DMS153 treated with DMSO at 0.1 percent for 48 hours (cell line): ENCODE measurements at regions not wholly inside any gene's neighbourhood (a gene's known extent, or its start where the extent isn't known, plus 50 kb on each side); places are given as distances from the start of the nearest gene placed in this dataset.

Experiments used
- DNase-seq: peaks from one replicate; lab custom pipeline; 2025; ENCODE audit not compliant: unreplicated experiment; lab: John Stamatoyannopoulos, UW

DNA sequence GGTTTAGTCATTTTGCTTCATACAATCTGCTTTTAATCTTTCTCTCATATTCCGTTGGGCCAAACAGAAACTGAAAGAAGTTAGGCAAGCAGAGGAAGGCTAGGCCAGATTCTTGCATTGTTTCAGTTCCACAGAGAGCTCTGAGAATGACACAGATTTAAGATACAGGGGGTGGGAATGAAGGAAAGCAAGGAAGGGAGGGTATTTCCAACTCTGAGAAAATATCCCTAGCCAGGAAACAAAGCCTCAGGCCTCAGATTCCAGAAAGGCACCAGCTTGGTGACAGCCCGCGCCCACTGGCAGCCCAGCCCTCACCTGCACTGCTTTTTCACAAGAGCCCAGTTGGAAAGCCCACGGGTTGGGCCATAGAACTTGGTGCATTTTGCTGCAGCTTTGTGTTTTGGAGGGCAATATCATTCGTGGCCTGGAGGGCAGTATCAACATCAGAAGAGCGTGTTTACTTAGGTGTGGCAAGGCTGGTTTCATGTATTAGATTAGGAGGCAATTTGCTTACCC lies 63.5 kb downstream of the ENC1 start:
- no peak for DNase-seq

DNA sequence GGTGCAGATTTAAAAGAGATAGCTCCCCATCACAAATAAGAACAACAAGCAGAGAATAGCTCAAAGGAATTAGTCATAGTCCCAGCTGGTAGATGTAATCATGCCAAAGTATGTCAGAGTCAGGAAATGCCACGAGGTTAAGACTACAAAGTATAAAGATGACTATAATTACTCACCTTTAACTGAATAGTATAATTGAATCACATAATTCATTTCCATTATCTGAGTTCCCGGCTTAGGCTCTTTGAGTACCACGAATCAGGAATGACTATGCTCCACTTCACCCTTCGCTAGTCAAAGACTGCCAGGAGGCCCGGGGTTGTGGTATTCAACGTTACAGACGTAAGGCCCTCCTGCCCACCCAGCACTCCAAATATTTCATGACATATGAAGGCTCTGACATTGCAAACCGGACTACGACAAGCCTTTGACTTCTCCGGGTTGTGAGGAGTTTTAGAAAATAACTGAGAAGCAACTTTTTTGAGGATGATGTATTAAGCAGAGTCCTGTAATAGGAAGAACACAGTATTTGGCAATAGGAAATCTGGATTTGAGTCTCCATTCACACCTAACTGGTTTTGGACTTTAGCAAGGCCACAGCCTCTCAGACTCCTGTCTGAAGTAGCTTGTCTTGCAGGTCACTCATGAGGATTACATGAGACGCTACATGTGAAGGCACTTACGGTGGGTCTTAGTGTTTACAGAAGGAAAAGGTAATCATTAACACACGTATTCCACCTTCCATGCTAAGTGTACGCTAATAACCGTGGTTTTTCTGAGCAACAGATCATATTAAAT lies 64.6 kb downstream of the ENC1 start:
- no peak for DNase-seq

DNA sequence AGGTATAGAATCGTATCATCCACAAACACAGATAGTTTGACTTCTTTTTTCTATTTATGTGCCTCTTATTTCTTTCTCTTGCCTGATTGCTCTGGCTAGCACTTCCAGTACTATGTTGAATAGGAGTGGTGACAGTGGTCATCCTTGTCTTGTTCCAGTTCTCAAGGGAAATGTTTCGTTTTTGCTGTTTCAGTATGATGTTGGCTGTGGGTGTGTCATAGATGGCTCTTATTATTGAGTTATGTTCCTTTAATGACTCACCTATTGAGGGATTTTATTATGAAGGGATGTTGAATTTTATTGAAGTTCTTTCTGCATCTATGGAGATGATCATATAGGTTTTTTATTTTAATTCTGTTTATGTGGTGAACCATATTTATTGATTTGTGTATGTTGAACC lies 70.3 kb downstream of the ENC1 start:
- DNase-seq: no peak

DNA sequence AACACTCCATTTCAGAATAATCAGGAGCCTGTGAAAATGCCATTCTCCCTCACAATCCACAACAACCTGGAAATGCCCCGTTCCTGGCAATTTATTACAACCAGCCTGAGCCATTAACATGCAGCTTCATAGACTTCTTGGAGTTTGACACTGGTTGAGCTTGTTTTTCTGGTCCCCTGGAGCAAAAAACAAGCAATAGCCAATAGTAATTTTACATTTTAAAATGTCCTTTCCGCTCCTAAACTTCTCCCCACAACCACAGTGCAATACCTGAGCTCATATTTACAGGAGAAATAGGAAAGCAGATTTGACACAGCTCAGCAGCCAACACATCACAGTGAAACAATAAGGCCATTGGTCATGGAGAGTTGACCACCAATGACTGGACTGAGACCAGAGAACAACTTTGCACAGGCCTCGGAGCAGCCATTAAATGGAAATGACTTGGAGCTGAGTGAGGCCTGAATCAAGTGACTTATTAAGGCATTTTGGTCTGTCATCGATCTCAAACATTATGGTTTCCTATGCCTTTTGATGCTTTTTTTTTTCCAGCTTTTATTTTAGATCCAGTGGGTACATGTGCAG lies 73.0 kb downstream of the ENC1 start:
- no peak for DNase-seq

DNA sequence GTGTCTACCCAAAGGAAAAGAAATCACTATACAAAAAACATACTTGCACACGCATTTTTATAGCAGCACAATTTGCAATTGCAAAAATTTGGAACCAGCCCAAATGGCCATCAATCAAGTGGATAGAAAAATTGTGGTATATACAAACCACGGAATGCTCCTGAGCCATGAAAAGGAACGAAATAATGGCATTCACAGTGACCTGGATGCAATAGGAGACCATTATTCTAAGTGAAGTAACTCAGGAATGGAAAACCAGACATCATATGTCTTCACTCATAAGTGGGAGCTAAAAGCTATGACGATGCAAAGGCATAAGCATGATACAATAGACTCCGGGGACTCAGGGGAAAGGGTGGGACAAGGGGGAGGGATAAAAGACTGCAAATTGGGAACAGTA lies 78.4 kb downstream of the ENC1 start:
- no peak for DNase-seq

DNA sequence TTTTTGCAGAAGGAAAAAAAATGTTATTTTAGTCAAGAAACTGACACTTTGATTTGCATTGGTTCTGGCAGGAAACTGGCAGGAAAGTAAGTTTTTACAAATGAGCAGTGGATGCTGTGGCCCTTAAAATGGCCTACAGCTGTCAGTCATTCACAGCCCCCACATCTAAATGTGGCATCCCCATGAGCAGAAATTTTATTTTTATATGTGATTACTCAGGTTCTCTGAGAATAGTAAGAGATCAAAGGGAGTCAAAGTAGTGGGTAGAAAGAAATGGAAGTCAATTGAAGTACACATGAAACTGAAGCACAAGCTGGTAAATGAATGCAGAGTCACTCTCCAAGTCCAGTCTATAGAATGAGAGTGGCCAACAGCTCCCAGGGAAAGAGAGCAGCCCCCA lies 80.3 kb downstream of the ENC1 start:
- no peak for DNase-seq

DNA sequence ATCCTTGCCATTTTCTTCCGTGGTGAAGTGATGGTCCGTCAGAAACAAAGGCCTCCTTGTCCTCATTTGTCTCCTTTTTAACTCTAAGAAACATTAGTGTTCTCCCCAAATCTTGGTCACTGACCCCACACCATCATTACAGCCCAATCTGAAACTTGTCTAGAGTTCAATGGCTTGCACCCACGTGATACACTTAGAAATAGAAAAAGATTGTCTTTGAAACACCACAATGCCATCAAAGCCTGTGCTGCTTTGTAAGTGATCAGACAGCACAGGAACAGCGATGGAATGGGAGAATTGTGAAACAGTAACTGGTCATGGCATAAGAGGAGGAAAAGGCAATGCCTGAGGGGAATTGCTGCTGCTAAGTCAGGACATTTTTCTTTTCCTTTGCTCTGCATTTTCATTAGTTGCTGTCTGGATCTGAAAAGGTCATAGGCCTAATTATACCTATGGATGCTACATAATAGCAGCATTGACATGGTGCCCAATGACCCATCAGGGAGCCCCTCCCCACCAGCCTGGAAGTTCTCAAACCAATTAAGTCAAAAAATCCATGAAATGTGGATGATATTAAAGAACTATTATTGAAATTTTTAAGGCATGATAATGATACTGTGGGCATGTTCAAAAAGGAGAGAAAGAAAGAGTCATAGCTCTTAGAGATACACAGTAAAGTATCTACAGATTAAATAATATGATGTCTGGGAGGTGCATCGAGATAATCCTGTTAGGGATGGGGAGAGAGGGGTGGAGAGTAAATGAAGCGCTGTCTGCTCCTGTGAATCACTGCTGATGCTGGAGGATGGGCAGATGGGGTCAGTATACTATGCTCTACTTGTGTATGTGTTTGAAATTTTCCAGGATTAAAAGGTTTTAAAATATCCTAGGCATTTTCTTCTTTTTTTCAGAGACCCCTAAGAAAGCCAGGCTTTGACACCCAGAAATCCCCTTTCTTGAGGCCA lies 83.6 kb downstream of the ENC1 start:
- no peak for DNase-seq

DNA sequence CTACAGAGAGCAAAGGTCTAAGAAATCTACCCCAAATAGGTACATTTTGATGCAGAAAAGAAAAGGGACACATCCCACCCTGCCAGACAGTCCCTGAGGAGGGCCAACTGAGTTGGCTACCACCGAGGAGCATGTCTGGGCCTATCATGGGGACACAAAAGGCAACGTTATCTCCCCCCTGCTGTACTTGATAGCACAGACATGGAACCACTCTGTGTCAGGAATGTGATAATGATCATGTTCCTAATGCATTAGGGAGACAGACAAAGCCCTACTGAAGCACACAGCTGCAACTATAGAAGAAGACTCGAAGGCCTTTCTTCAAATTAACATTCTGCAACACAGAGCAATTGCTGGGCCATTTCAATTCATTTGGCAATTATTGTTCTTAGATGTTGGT lies 84.5 kb downstream of the ENC1 start:
- no peak for DNase-seq

DNA sequence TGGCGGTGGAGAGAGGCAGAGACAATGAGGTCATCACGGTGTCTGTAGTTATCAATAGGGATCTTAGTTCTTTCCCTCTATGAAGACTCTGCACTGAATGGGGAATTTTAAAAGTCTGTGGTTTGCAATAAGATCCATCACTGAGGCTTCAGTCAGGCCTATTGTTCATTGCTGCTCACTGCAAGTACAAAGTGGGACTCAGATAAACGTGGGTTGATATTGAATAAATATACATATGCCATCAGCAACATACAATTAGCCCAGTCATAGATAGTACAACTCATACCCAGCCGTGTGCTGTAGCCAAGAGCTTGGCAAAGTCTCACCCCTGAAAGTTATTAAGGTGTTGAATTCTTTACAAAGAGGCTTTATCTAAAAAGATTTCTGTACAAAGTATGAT lies 88.4 kb downstream of the ENC1 start:
- DNase-seq: no peak

DNA sequence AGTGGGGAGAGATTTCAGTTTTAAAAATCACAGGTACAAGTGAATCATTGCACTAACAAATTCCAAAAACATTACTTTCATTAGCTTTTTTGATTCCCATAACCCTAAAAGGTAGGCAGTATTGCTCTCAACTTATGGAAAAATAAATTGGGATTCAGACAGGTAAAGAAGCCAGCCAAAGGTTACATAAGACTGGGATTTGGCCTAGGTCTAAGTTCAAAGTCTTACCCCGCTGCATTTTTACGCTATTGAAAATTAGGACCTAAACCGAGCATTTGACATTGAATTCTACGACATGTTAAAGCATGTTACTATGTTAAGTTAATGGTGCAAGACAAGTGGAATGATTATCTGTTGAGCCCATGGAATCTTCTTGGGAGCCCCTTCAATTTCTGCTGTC lies 89.6 kb downstream of the ENC1 start:
- no peak for DNase-seq

DNA sequence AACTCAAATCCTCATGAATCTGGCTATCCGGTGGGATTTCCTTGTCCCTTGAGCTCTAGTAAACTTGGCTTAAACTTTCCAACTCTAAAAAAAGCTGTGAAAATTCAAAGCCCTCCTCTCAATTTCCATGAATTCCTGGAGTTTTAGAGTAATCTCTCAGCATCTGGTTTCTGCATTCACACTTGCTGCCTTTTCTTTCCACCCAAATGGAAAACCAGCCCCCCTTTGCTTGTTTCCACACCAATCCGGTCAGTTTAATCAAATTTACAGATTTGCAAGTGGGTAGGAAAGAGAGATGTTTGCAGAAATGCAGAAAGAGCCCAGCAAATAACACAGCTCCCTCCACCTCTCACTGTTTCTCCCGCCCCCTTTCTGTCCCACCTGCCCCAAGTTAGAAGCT lies 91.1 kb downstream of the ENC1 start:
- DNase-seq: no peak

DNA sequence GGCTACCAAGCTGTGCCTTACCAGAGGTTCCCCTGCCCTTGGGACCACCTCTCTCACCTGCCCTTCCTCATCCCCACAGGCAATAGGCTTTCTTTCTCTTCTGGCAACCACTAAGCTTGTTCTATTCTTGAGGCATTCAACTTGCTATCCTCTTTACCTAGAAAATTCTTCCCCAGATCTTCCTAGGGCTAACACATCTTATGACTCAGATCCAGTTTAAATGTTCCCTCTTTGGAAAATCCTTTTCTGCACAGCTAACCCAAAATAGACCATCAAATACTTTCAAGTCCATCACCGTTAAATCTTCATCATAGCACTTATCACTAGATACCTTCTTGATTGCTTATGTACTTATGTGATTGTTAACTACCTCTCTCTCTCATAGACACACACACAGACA lies 93.7 kb downstream of the ENC1 start:
- DNase-seq: no peak

DNA sequence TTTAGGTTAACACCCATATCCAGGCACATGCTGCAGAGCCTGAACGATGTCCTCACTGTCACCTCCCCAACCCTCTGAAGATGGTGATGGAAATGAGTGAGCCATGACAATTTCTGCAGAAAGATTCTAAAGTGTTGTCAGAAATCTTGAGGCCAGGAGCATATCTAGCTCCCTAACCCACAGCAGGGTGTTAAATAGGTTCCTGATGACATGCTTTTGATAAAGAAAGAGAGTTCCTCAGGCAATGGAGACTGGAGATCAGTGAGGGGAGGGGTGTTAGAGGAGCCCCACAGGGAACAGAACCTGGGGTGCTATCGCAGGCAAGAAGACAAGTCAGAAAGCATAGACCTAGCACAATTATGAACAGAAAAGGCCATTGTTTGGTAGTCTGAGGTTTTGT lies 95.7 kb downstream of the ENC1 start:
- no peak for DNase-seq

DNA sequence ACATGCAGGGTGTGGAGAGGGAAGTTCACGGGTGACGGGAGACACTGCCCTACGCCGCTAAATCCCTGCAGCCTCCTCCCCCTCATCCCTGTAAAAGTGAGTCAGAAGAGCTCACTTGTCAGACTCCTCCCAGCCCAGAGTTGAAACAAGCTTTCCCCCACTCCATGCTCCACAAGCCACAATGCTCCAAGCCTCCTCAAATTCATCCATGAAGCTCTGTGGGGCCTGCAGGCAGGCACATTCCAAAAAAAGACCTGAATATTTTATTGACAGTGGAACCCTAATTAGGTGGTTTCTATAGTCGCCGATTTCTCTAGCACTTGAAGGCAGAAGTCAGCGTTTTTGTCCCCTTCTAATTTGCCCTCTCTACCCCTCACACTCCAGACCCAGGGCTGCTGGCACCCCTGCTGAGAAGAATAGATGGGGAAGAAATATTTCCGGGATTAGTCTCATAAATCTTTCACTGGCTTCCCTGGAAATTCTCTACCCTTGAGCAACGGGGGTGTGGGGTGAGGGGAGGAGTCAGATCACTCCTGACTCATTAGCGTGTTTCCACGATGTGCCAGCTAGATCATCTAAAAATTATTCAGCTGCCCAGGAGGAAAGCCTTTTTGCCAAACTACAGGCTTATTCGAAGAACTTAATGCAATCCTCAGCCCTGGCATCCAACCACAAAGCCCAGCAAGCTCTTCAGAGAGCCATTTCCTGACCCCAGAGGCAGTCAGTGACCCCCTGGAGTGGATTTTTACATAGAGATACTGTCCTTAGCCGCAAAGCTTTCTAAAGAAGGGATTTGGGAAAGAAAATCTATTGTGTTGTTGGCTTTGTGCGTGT lies 97.1 kb downstream of the ENC1 start:
- DNase-seq: no peak

DNA sequence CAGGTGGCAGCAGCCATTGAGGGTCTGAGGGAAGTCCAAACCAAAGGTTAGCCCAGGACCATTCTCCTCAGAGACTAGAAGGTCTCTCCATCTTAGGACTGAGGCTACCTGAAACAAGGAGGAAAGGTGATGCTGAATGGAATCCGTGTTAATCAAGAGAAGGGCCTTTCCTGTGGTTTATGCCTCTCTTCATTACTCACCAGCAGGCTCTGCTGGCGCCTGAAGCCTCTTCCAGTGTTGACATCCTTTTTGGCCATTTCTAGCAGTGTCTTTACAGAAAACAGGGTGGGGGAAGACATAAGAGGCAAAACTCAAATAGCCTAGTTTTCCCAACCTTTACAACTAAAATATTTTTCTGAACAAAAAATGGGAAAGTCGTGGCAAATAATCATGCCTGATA lies 98.0 kb downstream of the ENC1 start:
- DNase-seq: no peak

DNA sequence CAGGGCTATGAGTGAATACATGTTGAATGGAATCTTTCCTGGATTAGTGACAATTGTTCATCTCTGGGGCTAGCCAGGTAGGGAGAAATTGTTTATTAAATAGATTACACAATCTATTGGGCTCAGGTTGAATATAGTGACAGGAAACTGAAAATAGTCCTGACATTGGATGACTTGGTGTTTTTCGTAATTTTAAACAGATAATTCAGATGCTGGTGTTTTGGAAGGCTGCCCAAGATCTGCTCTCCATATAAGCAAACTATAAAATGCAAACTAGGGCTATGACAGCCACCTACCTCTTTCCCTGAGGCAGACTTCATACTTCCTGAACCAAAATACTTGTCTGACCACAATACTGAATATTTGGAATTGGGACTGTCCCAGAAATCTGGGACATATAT lies 99.1 kb downstream of the ENC1 start:
- DNase-seq: no peak

DNA sequence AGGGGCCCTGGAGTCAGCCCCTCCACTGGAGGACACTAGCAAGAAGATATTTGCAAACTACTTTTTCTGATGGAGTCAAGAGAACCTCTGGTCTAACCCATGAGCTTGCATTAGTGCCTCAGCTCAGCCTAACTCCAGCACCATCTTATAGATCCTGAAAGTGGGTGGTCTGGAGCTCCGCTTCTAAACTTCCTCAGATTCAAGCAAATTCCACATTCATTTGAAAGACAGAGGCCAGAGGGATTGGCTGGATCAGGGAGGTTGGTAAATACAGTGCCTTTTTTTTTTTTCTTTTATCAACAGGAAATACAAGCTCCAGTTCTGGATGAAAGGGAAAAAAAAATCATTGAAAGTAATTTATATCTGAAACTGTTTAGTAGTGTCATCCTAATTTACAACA lies 99.9 kb downstream of the ENC1 start:
- DNase-seq: no peak

DNA sequence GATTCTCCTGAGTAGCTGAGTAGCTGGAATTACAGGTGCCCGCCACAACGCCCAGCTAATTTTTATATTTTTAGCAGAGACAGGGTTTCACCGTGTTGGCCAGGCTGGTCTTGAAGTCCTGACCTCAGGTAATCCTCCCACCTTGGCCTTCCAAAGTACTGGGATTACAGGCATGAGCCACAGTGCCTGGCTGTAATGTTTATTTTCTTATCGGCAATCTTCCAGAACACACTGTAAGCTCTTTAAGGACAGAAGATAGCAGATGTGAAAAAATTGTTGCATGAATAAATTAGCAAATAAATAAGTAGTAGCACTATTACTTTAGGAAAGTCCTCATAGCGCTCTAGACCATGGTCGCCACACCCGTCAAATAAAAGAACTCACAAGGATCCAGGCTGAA lies 100.5 kb downstream of the ENC1 start:
- no peak for DNase-seq

DNA sequence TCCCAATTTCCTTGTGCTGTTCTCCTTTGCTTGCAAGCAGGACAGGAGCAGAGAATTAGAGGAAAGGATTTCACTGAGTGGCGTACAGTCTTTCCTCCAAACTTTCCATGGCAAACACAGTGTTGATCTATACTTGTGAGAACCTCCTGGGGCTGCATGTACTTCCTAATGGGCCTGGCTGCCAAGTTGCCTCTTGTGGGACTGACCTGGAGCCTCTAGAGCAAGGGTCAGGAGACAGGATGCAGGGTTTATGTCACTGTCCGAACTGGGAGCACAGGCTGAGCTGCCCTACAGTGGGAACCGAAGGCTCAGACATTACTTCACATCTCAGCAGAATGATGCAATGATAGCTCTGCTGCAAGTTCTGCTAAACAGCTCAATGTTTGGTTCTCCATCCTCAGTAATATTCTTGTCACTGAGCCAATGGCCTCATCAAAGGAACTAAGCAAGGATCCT lies 102.3 kb downstream of the ENC1 start:
- no peak for DNase-seq

DNA sequence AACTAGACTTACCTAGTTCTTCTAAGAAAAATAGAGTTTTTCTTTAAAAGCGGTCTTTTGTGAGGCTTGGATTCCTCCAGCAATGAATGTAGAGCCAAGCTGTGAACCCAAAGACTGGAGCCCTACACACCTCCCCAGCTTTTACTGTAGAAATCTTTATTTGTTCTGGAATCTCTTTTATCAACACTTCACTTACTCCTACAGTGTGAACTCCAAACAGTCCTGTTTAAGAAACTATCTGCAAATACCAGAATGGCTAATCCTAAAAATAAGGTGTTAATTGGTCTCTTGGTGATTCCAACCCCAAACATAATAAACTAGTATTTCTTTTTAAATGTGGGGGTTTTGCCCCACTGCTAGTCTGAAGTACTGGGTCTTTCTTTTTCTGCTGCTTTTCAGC lies 103.9 kb downstream of the ENC1 start:
- DNase-seq: no peak

DNA sequence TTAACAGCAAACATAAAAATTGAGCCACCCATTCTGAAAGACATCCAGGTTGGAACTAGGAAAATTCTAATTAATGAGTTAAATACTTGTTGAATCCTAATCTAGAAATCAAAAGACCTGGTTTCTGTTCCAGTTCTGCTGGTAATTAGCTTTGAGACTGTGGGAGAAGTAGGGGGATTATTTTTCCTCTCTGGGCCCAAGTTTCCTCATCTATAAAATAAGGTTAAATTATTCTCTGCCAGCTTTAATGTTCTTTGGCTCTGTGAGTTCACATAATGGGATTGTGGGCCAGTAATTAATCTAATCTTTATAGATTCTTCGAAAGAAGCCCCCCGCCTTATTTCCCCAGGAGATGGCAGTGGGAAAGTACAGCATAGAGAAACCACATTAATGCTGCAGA lies 104.6 kb downstream of the ENC1 start:
- no peak for DNase-seq
